Neural cell (in vitro differentiated cells): ENCODE measurements at regions not wholly inside any gene's neighbourhood (a gene's known extent, or its start where the extent isn't known, plus 50 kb on each side); places are given as distances from the start of the nearest gene placed in this dataset.
"Not testable (repeated sequence)": the region's sequence is repeated elsewhere in the genome, so short reads cannot be mapped to it uniquely, and the experiment has no call there.

Experiments used
- EZH2 ChIP-seq: fragments of 200-600, 300-800 bp; shearing (Covaris generic), sonication (generic); IDR thresholded peaks from 2 replicates; pipeline ENCODE4 v1.6.1; 2014; ENCODE audit warnings: antibody characterized with exemption, low read length, borderline replicate concordance, mild to moderate bottlenecking; ENCODE audit not compliant: insufficient read depth, poor library complexity, severe bottlenecking
- POLR2AphosphoS5 ChIP-seq: IDR thresholded peaks from 2 replicates; pipeline ENCODE4 v1.6.1; 2012
- RAD21 ChIP-seq: fragments of 450-650 bp; conservative IDR thresholded peaks from 2 replicates; pipeline ENCODE4 v1.6.1; 2014; ENCODE audit warnings: antibody characterized with exemption, mild to moderate bottlenecking, moderate library complexity
- TAF1 ChIP-seq: IDR thresholded peaks from 2 replicates; pipeline ENCODE4 v1.6.1; 2012; ENCODE audit warnings: low read depth
- TF ChIP-seq, protein P1 (sequence below): IDR thresholded peaks from 2 replicates; pipeline ENCODE4 v1.6.1; 2012; ENCODE audit warnings: borderline replicate concordance
- TF ChIP-seq, protein P2 (sequence below): fragments of 450-650 bp; IDR thresholded peaks from 2 replicates; pipeline ENCODE4 v1.5.1; 2014; ENCODE audit warnings: antibody characterized with exemption, mild to moderate bottlenecking, moderate library complexity; ENCODE audit not compliant: poor library complexity, severe bottlenecking

DNA sequence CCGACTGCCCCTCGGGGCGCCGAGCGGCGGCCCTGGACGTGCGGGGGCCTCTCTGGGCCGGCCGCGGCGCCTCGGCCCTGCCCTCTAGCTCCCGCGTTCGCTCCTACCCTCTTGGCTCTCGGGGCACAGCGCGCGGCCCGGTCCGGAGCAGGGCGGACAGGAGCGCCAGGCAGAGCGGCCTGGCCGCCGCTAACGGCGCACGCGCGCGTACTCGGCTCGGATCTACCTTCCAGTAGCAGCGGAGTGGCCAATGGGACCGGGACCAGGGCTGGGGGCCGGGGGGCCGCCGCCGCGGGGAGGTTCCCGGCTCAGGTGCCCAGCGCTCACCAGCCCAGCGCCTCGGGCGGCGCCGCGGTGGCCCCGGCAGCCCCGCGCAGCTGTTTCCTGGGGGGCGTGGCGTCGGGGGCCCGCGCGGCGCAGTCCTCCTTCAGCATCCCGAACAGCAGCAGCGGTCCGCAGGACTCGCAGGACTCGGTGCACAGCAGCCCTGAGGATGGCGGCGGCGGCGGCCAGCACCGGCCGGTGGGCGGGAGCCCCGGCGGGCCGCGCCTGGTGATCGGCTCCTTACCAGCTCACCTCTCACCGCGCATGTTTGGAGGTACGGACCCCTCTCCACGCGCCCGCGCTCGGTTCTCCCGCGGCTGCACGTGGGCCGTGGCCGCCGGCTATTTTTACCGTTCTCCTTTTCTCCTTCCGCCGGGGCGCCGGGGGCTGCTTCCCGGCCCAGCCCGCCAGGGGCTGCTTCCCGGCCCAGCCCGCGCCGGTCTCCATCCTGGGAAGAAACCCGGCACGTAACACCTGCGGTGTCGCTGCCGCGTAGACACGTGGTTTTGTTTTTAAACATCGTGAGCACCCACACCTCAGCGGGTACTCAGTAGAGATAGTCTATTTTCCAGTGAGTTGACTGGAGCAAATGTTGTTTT is 162.9 kb downstream of the KBTBD2 start:
- TF ChIP-seq EZH2, POLR2AphosphoS5, TAF1, RAD21: not testable (repeated sequence)
- TF ChIP-seq, protein P1, sequence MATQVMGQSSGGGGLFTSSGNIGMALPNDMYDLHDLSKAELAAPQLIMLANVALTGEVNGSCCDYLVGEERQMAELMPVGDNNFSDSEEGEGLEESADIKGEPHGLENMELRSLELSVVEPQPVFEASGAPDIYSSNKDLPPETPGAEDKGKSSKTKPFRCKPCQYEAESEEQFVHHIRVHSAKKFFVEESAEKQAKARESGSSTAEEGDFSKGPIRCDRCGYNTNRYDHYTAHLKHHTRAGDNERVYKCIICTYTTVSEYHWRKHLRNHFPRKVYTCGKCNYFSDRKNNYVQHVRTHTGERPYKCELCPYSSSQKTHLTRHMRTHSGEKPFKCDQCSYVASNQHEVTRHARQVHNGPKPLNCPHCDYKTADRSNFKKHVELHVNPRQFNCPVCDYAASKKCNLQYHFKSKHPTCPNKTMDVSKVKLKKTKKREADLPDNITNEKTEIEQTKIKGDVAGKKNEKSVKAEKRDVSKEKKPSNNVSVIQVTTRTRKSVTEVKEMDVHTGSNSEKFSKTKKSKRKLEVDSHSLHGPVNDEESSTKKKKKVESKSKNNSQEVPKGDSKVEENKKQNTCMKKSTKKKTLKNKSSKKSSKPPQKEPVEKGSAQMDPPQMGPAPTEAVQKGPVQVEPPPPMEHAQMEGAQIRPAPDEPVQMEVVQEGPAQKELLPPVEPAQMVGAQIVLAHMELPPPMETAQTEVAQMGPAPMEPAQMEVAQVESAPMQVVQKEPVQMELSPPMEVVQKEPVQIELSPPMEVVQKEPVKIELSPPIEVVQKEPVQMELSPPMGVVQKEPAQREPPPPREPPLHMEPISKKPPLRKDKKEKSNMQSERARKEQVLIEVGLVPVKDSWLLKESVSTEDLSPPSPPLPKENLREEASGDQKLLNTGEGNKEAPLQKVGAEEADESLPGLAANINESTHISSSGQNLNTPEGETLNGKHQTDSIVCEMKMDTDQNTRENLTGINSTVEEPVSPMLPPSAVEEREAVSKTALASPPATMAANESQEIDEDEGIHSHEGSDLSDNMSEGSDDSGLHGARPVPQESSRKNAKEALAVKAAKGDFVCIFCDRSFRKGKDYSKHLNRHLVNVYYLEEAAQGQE = not testable (repeated sequence)
- TF ChIP-seq, protein P2, sequence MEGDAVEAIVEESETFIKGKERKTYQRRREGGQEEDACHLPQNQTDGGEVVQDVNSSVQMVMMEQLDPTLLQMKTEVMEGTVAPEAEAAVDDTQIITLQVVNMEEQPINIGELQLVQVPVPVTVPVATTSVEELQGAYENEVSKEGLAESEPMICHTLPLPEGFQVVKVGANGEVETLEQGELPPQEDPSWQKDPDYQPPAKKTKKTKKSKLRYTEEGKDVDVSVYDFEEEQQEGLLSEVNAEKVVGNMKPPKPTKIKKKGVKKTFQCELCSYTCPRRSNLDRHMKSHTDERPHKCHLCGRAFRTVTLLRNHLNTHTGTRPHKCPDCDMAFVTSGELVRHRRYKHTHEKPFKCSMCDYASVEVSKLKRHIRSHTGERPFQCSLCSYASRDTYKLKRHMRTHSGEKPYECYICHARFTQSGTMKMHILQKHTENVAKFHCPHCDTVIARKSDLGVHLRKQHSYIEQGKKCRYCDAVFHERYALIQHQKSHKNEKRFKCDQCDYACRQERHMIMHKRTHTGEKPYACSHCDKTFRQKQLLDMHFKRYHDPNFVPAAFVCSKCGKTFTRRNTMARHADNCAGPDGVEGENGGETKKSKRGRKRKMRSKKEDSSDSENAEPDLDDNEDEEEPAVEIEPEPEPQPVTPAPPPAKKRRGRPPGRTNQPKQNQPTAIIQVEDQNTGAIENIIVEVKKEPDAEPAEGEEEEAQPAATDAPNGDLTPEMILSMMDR = not testable (repeated sequence)
